ENCODE measurements at regions not wholly inside any gene's neighbourhood (a gene's known extent, or its start where the extent isn't known, plus 50 kb on each side); places are given as distances from the start of the nearest gene placed in this dataset.

GRCh38 chr3:76888856-76889255, 151.0 kb upstream of the ROBO2 start:
- H3K4me3 ChIP-seq (ENCODE audit: low read depth, low read length), result no peak overlapping the region
- TF ChIP-seq CTCF (IDR thresholded peaks at IDR 0.05; ENCODE audit: insufficient read depth, low read depth, low read length), result no peak
- DNase-seq (ENCODE audit: low read depth), result no peak

- no peak overlapping the region for H3K4me3 ChIP-seq (ENCODE audit: low read depth, low read length)
- no peak for TF ChIP-seq CTCF (IDR thresholded peaks at IDR 0.05; ENCODE audit: insufficient read depth, low read depth, low read length)
These were observed 150.0 kb upstream of the ROBO2 start for GRCh38 chr3:76889911-76890310.

GRCh38 chr3:76897076-76897475, 142.8 kb upstream of the ROBO2 start:
- H3K4me3 ChIP-seq (ENCODE audit: low read depth, low read length), result no peak overlapping the region
- DNase-seq (ENCODE audit: low read depth), result no peak
- TF ChIP-seq CTCF (IDR thresholded peaks at IDR 0.05; ENCODE audit: insufficient read depth, low read depth, low read length), result no peak

More at GRCh38 chr3:76889911-76890310, 150.0 kb upstream of the ROBO2 start:
- no peak for DNase-seq (ENCODE audit: low read depth)

- no peak for TF ChIP-seq CTCF (IDR thresholded peaks at IDR 0.05; ENCODE audit: insufficient read depth, low read depth, low read length)
- no peak for DNase-seq (ENCODE audit: low read depth)
- H3K4me3 ChIP-seq (ENCODE audit: low read depth, low read length), result no peak overlapping the region
These were observed 139.3 kb upstream of the ROBO2 start for GRCh38 chr3:76900596-76900995.

GRCh38 chr3:76908156-76908555, 131.7 kb upstream of the ROBO2 start:
- no peak overlapping the region for H3K4me3 ChIP-seq (ENCODE audit: low read depth, low read length)
- no peak for DNase-seq (ENCODE audit: low read depth)
- TF ChIP-seq CTCF (IDR thresholded peaks at IDR 0.05; ENCODE audit: insufficient read depth, low read depth, low read length), result no peak

GRCh38 chr3:76912841-76913383, 127.0 kb upstream of the ROBO2 start:
- TF ChIP-seq CTCF (IDR thresholded peaks at IDR 0.05; ENCODE audit: insufficient read depth, low read depth, low read length), result no peak
- no peak overlapping the region for H3K4me3 ChIP-seq (ENCODE audit: low read depth, low read length)
- no peak for DNase-seq (ENCODE audit: low read depth)

- no peak for TF ChIP-seq CTCF (IDR thresholded peaks at IDR 0.05; ENCODE audit: insufficient read depth, low read depth, low read length)
- DNase-seq (ENCODE audit: low read depth), result no peak
These were observed 122.5 kb upstream of the ROBO2 start for GRCh38 chr3:76917436-76917835.

More at GRCh38 chr3:76917436-76917835, 122.5 kb upstream of the ROBO2 start:
- H3K4me3 ChIP-seq (ENCODE audit: low read depth, low read length), result no peak overlapping the region

All from fibroblast of villous mesenchyme (primary cell).